ENCODE measurements at regions not wholly inside any gene's neighbourhood (a gene's known extent, or its start where the extent isn't known, plus 50 kb on each side); places are given as distances from the start of the nearest gene placed in this dataset.

- no peaks in the 10 kb centered on the region for H3K9me3 ChIP-seq (ENCODE audit: control insufficient read depth in 2 of 2, low read length in 2 of 2)
- H3K27me3 ChIP-seq (ENCODE audit: control insufficient read depth, insufficient read depth, low read length), result peaks cover 1% of the 10 kb centered on the region
- Mint-ChIP-seq H3K9me3 (peaks cover 0 to 1% (median 0%) of the 10 kb centered on the region in 7 donors), H3K4me3 (no peak overlapping the region), H3K36me3 (no peaks in the 10 kb centered on the region), H3K27ac (no peak overlapping the region), H3K27me3 (no peaks in the 10 kb centered on the region), H3K4me1 (peaks cover 0 to 3% (median 0%) of the 10 kb centered on the region in 4 donors)
- H3K4me1 ChIP-seq (ENCODE audit: control insufficient read depth, insufficient read depth, low read length, poor library complexity, severe bottlenecking), result no peaks in the 10 kb centered on the region
- H3K36me3 ChIP-seq (ENCODE audit: control insufficient read depth, insufficient read depth, low read length), result no peaks in the 10 kb centered on the region
- DNase-seq (no peak), ATAC-seq (ENCODE audit: low read depth in 2 of 2) (no peak)
- no peak overlapping the region for H3K4me3 ChIP-seq (ENCODE audit: low read depth, low read length)
- H3K27ac ChIP-seq (ENCODE audit: insufficient read depth, low read length, poor library complexity, severe bottlenecking), result no peak overlapping the region
Measured at GRCh38 chr10:43964486-43964885, 315.8 kb upstream of the ZNF32 start.

GRCh38 chr10:43963793-43964425, 315.2 kb upstream of the ZNF32 start:
- no peaks in the 10 kb centered on the region for H3K36me3 Mint-ChIP-seq
- H3K4me1 Mint-ChIP-seq, result peaks cover 0 to 3% (median 0%) of the 10 kb centered on the region in 4 donors
- ATAC-seq (ENCODE audit: low read depth in 2 of 2), result no peak
- DNase-seq, result no peak
- H3K4me3 ChIP-seq (ENCODE audit: low read depth, low read length), result no peak overlapping the region
- no peak overlapping the region for H3K4me3 Mint-ChIP-seq
- H3K27me3 ChIP-seq (ENCODE audit: control insufficient read depth, insufficient read depth, low read length), result peaks cover 1% of the 10 kb centered on the region
- H3K9me3 ChIP-seq (ENCODE audit: control insufficient read depth in 2 of 2, low read length in 2 of 2), result no peaks in the 10 kb centered on the region
- H3K27ac ChIP-seq (ENCODE audit: insufficient read depth, low read length, poor library complexity, severe bottlenecking), result no peak overlapping the region
- peaks cover 0 to 1% (median 0%) of the 10 kb centered on the region in 7 donors for H3K9me3 Mint-ChIP-seq
- no peaks in the 10 kb centered on the region for H3K36me3 ChIP-seq (ENCODE audit: control insufficient read depth, insufficient read depth, low read length)
- no peaks in the 10 kb centered on the region for H3K27me3 Mint-ChIP-seq
- H3K27ac Mint-ChIP-seq, result no peak overlapping the region
- H3K4me1 ChIP-seq (ENCODE audit: control insufficient read depth, insufficient read depth, low read length, poor library complexity, severe bottlenecking), result no peaks in the 10 kb centered on the region

GRCh38 chr10:43963379-43963778, 314.7 kb upstream of the ZNF32 start:
- DNase-seq (no peak), ATAC-seq (ENCODE audit: low read depth in 2 of 2) (no peak)
- no peaks in the 10 kb centered on the region for H3K36me3 ChIP-seq (ENCODE audit: control insufficient read depth, insufficient read depth, low read length)
- Mint-ChIP-seq H3K9me3 (no peaks in the 10 kb centered on the region), H3K27ac (no peak overlapping the region), H3K4me3 (no peak overlapping the region), H3K4me1 (peaks cover 0 to 3% (median 0%) of the 10 kb centered on the region in 4 donors), H3K27me3 (no peaks in the 10 kb centered on the region), H3K36me3 (no peaks in the 10 kb centered on the region)
- H3K4me3 ChIP-seq (ENCODE audit: low read depth, low read length), result no peak overlapping the region
- peaks cover 1% of the 10 kb centered on the region for H3K27me3 ChIP-seq (ENCODE audit: control insufficient read depth, insufficient read depth, low read length)
- no peak overlapping the region for H3K27ac ChIP-seq (ENCODE audit: insufficient read depth, low read length, poor library complexity, severe bottlenecking)
- no peaks in the 10 kb centered on the region for H3K9me3 ChIP-seq (ENCODE audit: control insufficient read depth in 2 of 2, low read length in 2 of 2)
- H3K4me1 ChIP-seq (ENCODE audit: control insufficient read depth, insufficient read depth, low read length, poor library complexity, severe bottlenecking), result no peaks in the 10 kb centered on the region

- ATAC-seq (ENCODE audit: low read depth in 2 of 2) (no peak), DNase-seq (no peak)
- Mint-ChIP-seq H3K27ac (no peak overlapping the region), H3K4me3 (no peak overlapping the region), H3K9me3 (no peaks in the 10 kb centered on the region), H3K27me3 (no peaks in the 10 kb centered on the region), H3K4me1 (peaks cover 0 to 3% (median 0%) of the 10 kb centered on the region in 4 donors), H3K36me3 (no peaks in the 10 kb centered on the region)
- Histone ChIP-seq H3K27ac (ENCODE audit: insufficient read depth, low read length, poor library complexity, severe bottlenecking) (no peak overlapping the region), H3K27me3 (ENCODE audit: control insufficient read depth, insufficient read depth, low read length) (peaks cover 1% of the 10 kb centered on the region), H3K4me1 (ENCODE audit: control insufficient read depth, insufficient read depth, low read length, poor library complexity, severe bottlenecking) (no peaks in the 10 kb centered on the region), H3K4me3 (ENCODE audit: low read depth, low read length) (no peak overlapping the region), H3K9me3 (ENCODE audit: control insufficient read depth in 2 of 2, low read length in 2 of 2) (no peaks in the 10 kb centered on the region), H3K36me3 (ENCODE audit: control insufficient read depth, insufficient read depth, low read length) (no peaks in the 10 kb centered on the region)
Measured at GRCh38 chr10:43962346-43963191, 313.9 kb upstream of the ZNF32 start.

GRCh38 chr10:43961523-43962345, 313.1 kb upstream of the ZNF32 start:
- Histone ChIP-seq H3K27me3 (ENCODE audit: control insufficient read depth, insufficient read depth, low read length) (peaks cover 1% of the 10 kb centered on the region), H3K9me3 (ENCODE audit: control insufficient read depth in 2 of 2, low read length in 2 of 2) (no peaks in the 10 kb centered on the region), H3K27ac (ENCODE audit: insufficient read depth, low read length, poor library complexity, severe bottlenecking) (no peak overlapping the region), H3K4me1 (ENCODE audit: control insufficient read depth, insufficient read depth, low read length, poor library complexity, severe bottlenecking) (no peaks in the 10 kb centered on the region), H3K36me3 (ENCODE audit: control insufficient read depth, insufficient read depth, low read length) (no peaks in the 10 kb centered on the region), H3K4me3 (ENCODE audit: low read depth, low read length) (no peak overlapping the region)
- Mint-ChIP-seq H3K4me3 (no peak overlapping the region), H3K36me3 (no peaks in the 10 kb centered on the region), H3K27ac (no peak overlapping the region), H3K27me3 (no peaks in the 10 kb centered on the region), H3K9me3 (no peaks in the 10 kb centered on the region), H3K4me1 (peaks cover 0 to 3% (median 0%) of the 10 kb centered on the region in 4 donors)
- ATAC-seq (ENCODE audit: low read depth in 2 of 2), result no peak
- no peak for DNase-seq

GRCh38 chr10:43960981-43961380, 312.3 kb upstream of the ZNF32 start:
- no peak overlapping the region for H3K4me3 ChIP-seq (ENCODE audit: low read depth, low read length)
- no peaks in the 10 kb centered on the region for H3K4me1 ChIP-seq (ENCODE audit: control insufficient read depth, insufficient read depth, low read length, poor library complexity, severe bottlenecking)
- DNase-seq (no peak), ATAC-seq (ENCODE audit: low read depth in 2 of 2) (no peak)
- no peaks in the 10 kb centered on the region for H3K9me3 ChIP-seq (ENCODE audit: control insufficient read depth in 2 of 2, low read length in 2 of 2)
- Mint-ChIP-seq H3K9me3 (no peaks in the 10 kb centered on the region), H3K27ac (no peak overlapping the region), H3K4me3 (no peak overlapping the region), H3K27me3 (no peaks in the 10 kb centered on the region), H3K36me3 (no peaks in the 10 kb centered on the region), H3K4me1 (peaks cover 0 to 3% (median 0%) of the 10 kb centered on the region in 4 donors)
- no peak overlapping the region for H3K27ac ChIP-seq (ENCODE audit: insufficient read depth, low read length, poor library complexity, severe bottlenecking)
- H3K27me3 ChIP-seq (ENCODE audit: control insufficient read depth, insufficient read depth, low read length), result peaks cover 1% of the 10 kb centered on the region
- no peaks in the 10 kb centered on the region for H3K36me3 ChIP-seq (ENCODE audit: control insufficient read depth, insufficient read depth, low read length)

GRCh38 chr10:43960477-43960876, 311.8 kb upstream of the ZNF32 start:
- Histone ChIP-seq H3K4me3 (ENCODE audit: low read depth, low read length) (no peak overlapping the region), H3K27me3 (ENCODE audit: control insufficient read depth, insufficient read depth, low read length) (peaks cover 1% of the 10 kb centered on the region), H3K27ac (ENCODE audit: insufficient read depth, low read length, poor library complexity, severe bottlenecking) (no peak overlapping the region), H3K9me3 (ENCODE audit: control insufficient read depth in 2 of 2, low read length in 2 of 2) (no peaks in the 10 kb centered on the region), H3K36me3 (ENCODE audit: control insufficient read depth, insufficient read depth, low read length) (no peaks in the 10 kb centered on the region), H3K4me1 (ENCODE audit: control insufficient read depth, insufficient read depth, low read length, poor library complexity, severe bottlenecking) (no peaks in the 10 kb centered on the region)
- Mint-ChIP-seq H3K27ac (no peak overlapping the region), H3K36me3 (no peaks in the 10 kb centered on the region), H3K4me3 (no peak overlapping the region), H3K9me3 (no peaks in the 10 kb centered on the region), H3K4me1 (peaks cover 0 to 3% (median 0%) of the 10 kb centered on the region in 4 donors), H3K27me3 (no peaks in the 10 kb centered on the region)
- ATAC-seq (ENCODE audit: low read depth in 2 of 2) (no peak), DNase-seq (no peak)
